Endothelial cell (in vitro differentiated cells): ENCODE measurements at regions not wholly inside any gene's neighbourhood (a gene's known extent, or its start where the extent isn't known, plus 50 kb on each side); places are given as distances from the start of the nearest gene placed in this dataset.

Source experiments
- DNase-seq: peaks from one replicate; pipeline ENCODE4 v3.0.0; 2021; ENCODE audit warnings: low spot score
- H3K27ac Mint-ChIP-seq: one replicate; pipeline ENCODE4 v1.8.0; 2021; ENCODE audit warnings: mixed read lengths, inconsistent platforms; ENCODE audit not compliant: unreplicated experiment
- H3K27me3 Mint-ChIP-seq: one replicate; pipeline ENCODE4 v1.8.0; 2021; ENCODE audit warnings: mild to moderate bottlenecking, moderate library complexity, mixed read lengths, inconsistent platforms; ENCODE audit not compliant: unreplicated experiment
- H3K36me3 Mint-ChIP-seq: one replicate; pipeline ENCODE4 v1.8.0; 2021; ENCODE audit warnings: mild to moderate bottlenecking, low read depth, mixed read lengths, inconsistent platforms; ENCODE audit not compliant: unreplicated experiment
- H3K4me1 Mint-ChIP-seq: one replicate; pipeline ENCODE4 v1.8.0; 2021; ENCODE audit warnings: mild to moderate bottlenecking, mixed read lengths, inconsistent platforms; ENCODE audit not compliant: unreplicated experiment
- H3K4me3 Mint-ChIP-seq: one replicate; pipeline ENCODE4 v1.8.0; 2021; ENCODE audit warnings: mild to moderate bottlenecking, mixed read lengths, inconsistent platforms; ENCODE audit not compliant: unreplicated experiment
- H3K9me3 Mint-ChIP-seq: one replicate; pipeline ENCODE4 v1.8.0; 2021; ENCODE audit warnings: mixed read lengths, inconsistent platforms; ENCODE audit not compliant: unreplicated experiment
- CTCF ChIP-seq: fragments of 200-600 bp; sonication (generic); IDR thresholded peaks from one replicate; pipeline ENCODE4 v1.5.0; 2021; ENCODE audit warnings: antibody characterized with exemption; ENCODE audit not compliant: unreplicated experiment

GRCh38 chr15:68482246-68482645 lies 50.3 kb upstream of the ITGA11 start:
- TF ChIP-seq CTCF, result no peak
- Mint-ChIP-seq H3K27ac (no peak overlapping the region), H3K4me1 (peaks cover 5% of the 10 kb centered on the region), H3K4me3 (no peak overlapping the region), H3K9me3 (no peaks in the 10 kb centered on the region), H3K27me3 (no peaks in the 10 kb centered on the region), H3K36me3 (no peaks in the 10 kb centered on the region)
- no peak for DNase-seq

GRCh38 chr15:68483165-68483564 lies 51.2 kb upstream of the ITGA11 start:
- Mint-ChIP-seq H3K4me1 (peaks cover 5% of the 10 kb centered on the region), H3K36me3 (no peaks in the 10 kb centered on the region), H3K4me3 (no peak overlapping the region), H3K27me3 (no peaks in the 10 kb centered on the region), H3K27ac (no peak overlapping the region), H3K9me3 (no peaks in the 10 kb centered on the region)
- no peak for DNase-seq
- no peak for TF ChIP-seq CTCF

GRCh38 chr15:68484220-68484619 lies 52.3 kb upstream of the ITGA11 start:
- Mint-ChIP-seq H3K36me3 (no peaks in the 10 kb centered on the region), H3K27me3 (no peaks in the 10 kb centered on the region), H3K4me3 (no peak overlapping the region), H3K4me1 (peaks cover 5% of the 10 kb centered on the region), H3K27ac (no peak overlapping the region), H3K9me3 (no peaks in the 10 kb centered on the region)
- no peak for TF ChIP-seq CTCF
- DNase-seq, result no peak

- H3K9me3 Mint-ChIP-seq, result no peaks in the 10 kb centered on the region
- H3K27ac Mint-ChIP-seq, result no peak overlapping the region
- H3K4me3 Mint-ChIP-seq, result no peak overlapping the region
- H3K4me1 Mint-ChIP-seq, result peaks cover 5% of the 10 kb centered on the region
- no peaks in the 10 kb centered on the region for H3K27me3 Mint-ChIP-seq
- no peak for TF ChIP-seq CTCF
- no peak for DNase-seq
- no peaks in the 10 kb centered on the region for H3K36me3 Mint-ChIP-seq
These were observed 52.9 kb upstream of the ITGA11 start for GRCh38 chr15:68484696-68485400.

GRCh38 chr15:68485721-68486360 lies 53.9 kb upstream of the ITGA11 start:
- Mint-ChIP-seq H3K36me3 (no peaks in the 10 kb centered on the region), H3K4me1 (peaks cover 5% of the 10 kb centered on the region), H3K4me3 (no peak overlapping the region), H3K27me3 (peaks cover 2% of the 10 kb centered on the region), H3K9me3 (no peaks in the 10 kb centered on the region), H3K27ac (no peak overlapping the region)
- no peak for TF ChIP-seq CTCF
- DNase-seq, result no peak
